ENCODE measurements at regions not wholly inside any gene's neighbourhood (a gene's known extent, or its start where the extent isn't known, plus 50 kb on each side); places are given as distances from the start of the nearest gene placed in this dataset.

DNA sequence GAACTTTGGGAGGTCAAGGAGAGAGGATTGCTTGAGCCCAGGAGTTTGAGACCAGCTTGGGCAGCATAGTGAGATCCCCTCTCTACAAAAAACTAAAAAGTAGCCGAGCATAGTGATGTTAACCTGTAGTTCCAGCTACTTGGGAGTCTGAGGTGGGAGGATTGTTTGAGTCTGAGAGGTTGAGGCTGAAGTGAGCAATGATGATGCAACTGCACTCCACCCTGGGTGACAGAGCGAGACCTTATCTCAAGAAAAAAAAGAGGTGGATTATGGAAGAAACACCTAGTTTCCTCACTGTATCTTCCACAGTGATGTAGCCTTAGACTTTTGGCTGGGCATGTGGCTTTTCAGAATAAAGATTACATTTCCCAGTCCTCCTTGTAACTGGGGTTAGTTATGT is 237.2 kb upstream of the SPRED2 start (continued):
- TF ChIP-seq BACH1 (IDR thresholded peaks at IDR 0.05; ENCODE audit: low read length) = no peak

DNA sequence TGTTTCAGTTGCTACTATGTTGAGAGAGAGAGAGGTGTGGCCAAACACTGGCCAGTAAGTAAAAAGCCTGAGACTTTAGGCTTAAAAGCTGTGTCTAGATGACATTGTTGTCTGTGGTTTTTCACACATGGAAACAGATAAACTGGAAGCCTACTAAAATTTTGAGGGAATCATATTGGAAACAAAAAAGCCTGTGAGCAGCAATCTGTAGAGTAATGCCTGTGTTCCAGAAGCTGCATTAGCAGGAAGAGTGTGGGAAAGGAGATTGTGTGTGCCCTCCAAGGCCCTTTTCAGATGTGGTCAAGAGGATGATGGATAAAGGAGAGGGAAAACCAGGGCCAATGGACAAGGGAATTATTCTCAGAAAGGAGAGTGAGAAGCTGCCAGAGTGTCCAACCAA is 236.3 kb upstream of the SPRED2 start:
- H3K18ac ChIP-seq (ENCODE audit: extremely low read depth, low read length) = no peak overlapping the region
- H3K23ac ChIP-seq (ENCODE audit: insufficient read length) = no peak overlapping the region
- H3K9me3 ChIP-seq (ENCODE audit: insufficient read depth in 2 of 2, low read depth in 1 of 2, low read length in 1 of 2) = peaks cover 11 to 19% of the 10 kb centered on the region in 2 experiments; a peak in 3 of 4 replicates
- no peaks in the 10 kb centered on the region for H4K20me1 ChIP-seq (replicated peaks in 1 of 2; ENCODE audit: control insufficient read depth in 1 of 2, insufficient read depth in 2 of 2, low read length in 2 of 2)
- H3K27ac ChIP-seq (ENCODE audit: low read depth, low read length) = no peak overlapping the region
- H3K14ac ChIP-seq (ENCODE audit: insufficient read length) = no peak overlapping the region
- H2BK12ac ChIP-seq (ENCODE audit: low read depth, low read length) = no peak overlapping the region
- ChIA-PET CTCF (ENCODE audit: partially characterized antibody) (interaction anchor here (0.9 to 2.5 kb wide), 5 partner anchors 8 to 29 kb away, joined by 3 to 7 read pairs (median 4); no protein-coding TSS in a partner anchor), POLR2A (ENCODE audit: partially characterized antibody) (no interaction called here)
- no peaks in the 10 kb centered on the region for H3K23me2 ChIP-seq (ENCODE audit: low read depth, low read length)
- no peak overlapping the region for H4K8ac ChIP-seq (ENCODE audit: extremely low read depth, insufficient read depth, low read length)
- H4K5ac ChIP-seq (ENCODE audit: insufficient read length, low read depth, low read length) = no peak overlapping the region
- no peaks in the 10 kb centered on the region for H3K36me3 ChIP-seq (ENCODE audit: control insufficient read depth in 2 of 4, insufficient read depth in 4 of 4, low read length in 3 of 4)
- H2BK15ac ChIP-seq (ENCODE audit: low read length) = no peak overlapping the region
- no peak overlapping the region for H2BK20ac ChIP-seq (ENCODE audit: low read length)
- H3K4me3 ChIP-seq (ENCODE audit: extremely low read depth in 1 of 4, insufficient read depth in 2 of 4, low read depth in 3 of 4, low read length in 4 of 4) = no peak overlapping the region
- H3K9ac ChIP-seq (replicated peaks in 1 of 4; ENCODE audit: extremely low read depth in 1 of 4, low read depth in 3 of 4, low read length in 3 of 4) = no peak overlapping the region
- no peak overlapping the region for H4K91ac ChIP-seq (replicated peaks; ENCODE audit: insufficient read length, low read length)
- no peak overlapping the region for H2AK5ac ChIP-seq (ENCODE audit: low read depth, low read length)
- H3K79me1 ChIP-seq (ENCODE audit: low read depth, low read length) = no peaks in the 10 kb centered on the region
- H3K56ac ChIP-seq (replicated peaks; ENCODE audit: insufficient read length, low read depth, low read length) = no peak overlapping the region
- no peak overlapping the region for H3K4ac ChIP-seq (replicated peaks; ENCODE audit: insufficient read length, low read depth, low read length)
- no peak for DNase-seq (ENCODE audit: low read depth in 1 of 2, low spot score in 2 of 2)
- no peak overlapping the region for H2AFZ ChIP-seq (ENCODE audit: low read length)
- no peak overlapping the region for H3K4me2 ChIP-seq (ENCODE audit: insufficient read depth in 1 of 2, low read depth in 2 of 2, low read length in 2 of 2)
- FAIRE-seq = no peak
- H2BK5ac ChIP-seq (ENCODE audit: low read depth, low read length) = no peak overlapping the region
- no peaks in the 10 kb centered on the region for H3K27me3 ChIP-seq (replicated peaks in 1 of 4; ENCODE audit: control insufficient read depth in 3 of 4, extremely low read depth in 1 of 4, insufficient read depth in 3 of 4, low read length in 3 of 4)
- H3K4me1 ChIP-seq (replicated peaks in 1 of 4; ENCODE audit: control insufficient read depth in 3 of 4, insufficient read depth in 4 of 4, low read length in 3 of 4) = no peaks in the 10 kb centered on the region
- H2BK120ac ChIP-seq (replicated peaks; ENCODE audit: low read depth, low read length) = no peak overlapping the region
- no peaks in the 10 kb centered on the region for H3K79me2 ChIP-seq (ENCODE audit: control insufficient read depth in 1 of 2, insufficient read depth in 2 of 2, low read length in 2 of 2)
- TF ChIP-seq JUN (IDR thresholded peaks at IDR 0.05; ENCODE audit: low read depth, low read length) (no peak), POU5F1 (IDR thresholded peaks at IDR 0.05; ENCODE audit: low read depth, low read length) (no peak), MAFK (IDR thresholded peaks at IDR 0.05; ENCODE audit: low read depth, low read length) (no peak), JUND (IDR thresholded peaks at IDR 0.05; ENCODE audit: low read length) (no peak), CBX8 (IDR thresholded peaks at IDR 0.05; ENCODE audit: borderline replicate concordance, low read depth, low read length) (no peak), EZH2 (IDR thresholded peaks at IDR 0.05; ENCODE audit: low read depth, low read length, severe bottlenecking) (no peak), SIRT6 (IDR thresholded peaks at IDR 0.05; ENCODE audit: low read length) (no peak), BCL11A (IDR thresholded peaks at IDR 0.05; ENCODE audit: low read depth in 2 of 2, low read length in 2 of 2) (no peak), TAF1 (IDR thresholded peaks at IDR 0.05; ENCODE audit: low read depth, low read length) (no peak), SP2 (IDR thresholded peaks at IDR 0.05; ENCODE audit: low read length) (no peak), RXRA (IDR thresholded peaks at IDR 0.05; ENCODE audit: insufficient read depth, low read depth, low read length) (no peak), KDM1A (IDR thresholded peaks at IDR 0.05; ENCODE audit: borderline replicate concordance, low read length) (no peak; the same call in 1 of the 2 replicates), CREB1 (IDR thresholded peaks at IDR 0.05) (no peak), SIX5 (IDR thresholded peaks at IDR 0.05; ENCODE audit: low read depth, low read length) (no peak), BACH1 (IDR thresholded peaks at IDR 0.05; ENCODE audit: low read length) (no peak), CHD2 (IDR thresholded peaks at IDR 0.05; ENCODE audit: low read length) (no peak)
